Suprapubic skin (tissue), 4 donors: ENCODE measurements at regions not wholly inside any gene's neighbourhood (a gene's known extent, or its start where the extent isn't known, plus 50 kb on each side); places are given as distances from the start of the nearest gene placed in this dataset.

Experiments
- EP300 ChIP-seq: sonication (generic); formaldehyde crosslinking; IDR thresholded peaks from one replicate; pipeline ENCODE4 v1.6.1; 2017; ENCODE audit warnings: antibody characterized with exemption
- POLR2A ChIP-seq, 2 donors: fragments of 450-650 bp; IDR thresholded peaks; one replicate each; pipeline ENCODE4 v1.6.1; 2017; ENCODE audit warnings: antibody characterized with exemption in 2 of 2, mild to moderate bottlenecking in 2 of 2, moderate library complexity in 2 of 2
- POLR2AphosphoS5 ChIP-seq, 3 donors: sonication (generic); formaldehyde crosslinking; IDR thresholded peaks; one replicate each; pipeline ENCODE4 v1.6.1; 2017; ENCODE audit warnings: antibody characterized with exemption in 3 of 3
- TF ChIP-seq, protein P1 (sequence below), 2 donors: fragments of 200-600 bp in 1 of 2; fragments of 450-650 bp in 1 of 2; sonication (generic) in 1 of 2; IDR thresholded peaks; one replicate each; pipeline ENCODE4 v1.5.1; 2016 to 2019; ENCODE audit warnings: antibody characterized with exemption in 2 of 2, mild to moderate bottlenecking in 1 of 2, moderate library complexity in 1 of 2

DNA sequence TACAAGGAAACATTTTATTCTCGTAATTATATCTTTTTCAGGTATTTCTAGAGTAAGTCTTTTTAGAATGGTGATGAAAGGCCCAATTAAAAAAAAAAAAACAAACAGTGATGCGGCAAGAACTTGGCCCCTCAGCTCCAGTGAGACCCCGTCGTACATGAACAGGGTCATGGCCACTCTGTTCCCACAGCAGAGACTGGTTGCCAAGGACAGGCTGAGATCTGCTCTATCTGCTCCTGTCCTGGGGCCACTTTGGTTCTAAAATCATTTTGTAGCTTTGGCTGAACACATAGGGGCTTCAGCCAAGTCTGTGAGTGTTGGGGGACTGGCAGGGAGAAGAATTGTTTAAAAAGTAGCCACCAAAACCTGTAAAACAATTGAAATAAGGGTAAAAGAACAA lies 286.9 kb downstream of the RFC3 start:
- TF ChIP-seq, protein P1, sequence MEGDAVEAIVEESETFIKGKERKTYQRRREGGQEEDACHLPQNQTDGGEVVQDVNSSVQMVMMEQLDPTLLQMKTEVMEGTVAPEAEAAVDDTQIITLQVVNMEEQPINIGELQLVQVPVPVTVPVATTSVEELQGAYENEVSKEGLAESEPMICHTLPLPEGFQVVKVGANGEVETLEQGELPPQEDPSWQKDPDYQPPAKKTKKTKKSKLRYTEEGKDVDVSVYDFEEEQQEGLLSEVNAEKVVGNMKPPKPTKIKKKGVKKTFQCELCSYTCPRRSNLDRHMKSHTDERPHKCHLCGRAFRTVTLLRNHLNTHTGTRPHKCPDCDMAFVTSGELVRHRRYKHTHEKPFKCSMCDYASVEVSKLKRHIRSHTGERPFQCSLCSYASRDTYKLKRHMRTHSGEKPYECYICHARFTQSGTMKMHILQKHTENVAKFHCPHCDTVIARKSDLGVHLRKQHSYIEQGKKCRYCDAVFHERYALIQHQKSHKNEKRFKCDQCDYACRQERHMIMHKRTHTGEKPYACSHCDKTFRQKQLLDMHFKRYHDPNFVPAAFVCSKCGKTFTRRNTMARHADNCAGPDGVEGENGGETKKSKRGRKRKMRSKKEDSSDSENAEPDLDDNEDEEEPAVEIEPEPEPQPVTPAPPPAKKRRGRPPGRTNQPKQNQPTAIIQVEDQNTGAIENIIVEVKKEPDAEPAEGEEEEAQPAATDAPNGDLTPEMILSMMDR (IDR thresholded peaks at IDR 0.05) = no peak
- TF ChIP-seq EP300 (no peak), POLR2A (IDR thresholded peaks at IDR 0.05) (no peak), POLR2AphosphoS5 (IDR thresholded peaks at IDR 0.05) (no peak)
